ENCODE measurements at regions not wholly inside any gene's neighbourhood (a gene's known extent, or its start where the extent isn't known, plus 50 kb on each side); places are given as distances from the start of the nearest gene placed in this dataset.

DNA sequence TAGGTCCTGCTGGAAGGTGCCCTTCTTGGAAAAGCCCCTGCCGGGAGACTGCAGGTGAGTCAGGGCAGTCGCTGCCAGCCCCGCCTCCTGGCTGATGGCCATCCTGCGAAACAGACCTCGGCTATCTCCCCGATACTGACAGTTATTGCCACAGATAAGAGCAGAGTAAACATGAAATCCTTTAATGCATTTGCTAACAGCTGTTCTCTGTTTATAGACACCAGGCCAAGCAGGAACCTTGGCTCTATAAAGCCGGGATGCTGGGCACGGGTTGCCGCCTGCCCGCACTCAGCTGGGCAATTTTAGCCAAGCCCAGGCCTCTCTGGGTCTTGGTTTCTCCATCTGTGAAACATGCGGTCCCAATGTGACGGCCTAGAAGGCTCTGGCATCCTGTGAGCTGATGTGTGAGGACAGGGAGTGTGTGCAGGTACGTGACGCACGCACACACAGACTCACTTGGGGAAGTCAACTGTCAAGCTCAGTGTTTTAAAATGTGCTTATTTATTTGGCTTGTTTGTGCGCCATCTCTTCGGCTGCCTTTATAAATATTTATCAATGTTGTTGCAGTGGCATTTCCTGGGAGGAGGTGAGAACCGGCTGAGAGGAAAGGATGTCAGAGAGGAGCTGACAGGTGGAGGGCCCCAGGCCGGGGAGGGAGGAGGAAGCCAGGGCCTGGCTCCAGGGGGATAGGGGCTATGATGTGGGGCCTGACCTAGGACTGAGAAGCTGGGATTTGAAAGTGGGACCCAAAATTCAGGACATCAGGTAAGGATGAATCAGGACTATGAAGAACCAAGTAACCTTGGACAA lies 50.8 kb upstream of the PRR23E start:
- 84% methylated on average over 17 of the region's 19 CpGs for WGBS (ENCODE audit: insufficient coverage)
- TF ChIP-seq, protein P1, sequence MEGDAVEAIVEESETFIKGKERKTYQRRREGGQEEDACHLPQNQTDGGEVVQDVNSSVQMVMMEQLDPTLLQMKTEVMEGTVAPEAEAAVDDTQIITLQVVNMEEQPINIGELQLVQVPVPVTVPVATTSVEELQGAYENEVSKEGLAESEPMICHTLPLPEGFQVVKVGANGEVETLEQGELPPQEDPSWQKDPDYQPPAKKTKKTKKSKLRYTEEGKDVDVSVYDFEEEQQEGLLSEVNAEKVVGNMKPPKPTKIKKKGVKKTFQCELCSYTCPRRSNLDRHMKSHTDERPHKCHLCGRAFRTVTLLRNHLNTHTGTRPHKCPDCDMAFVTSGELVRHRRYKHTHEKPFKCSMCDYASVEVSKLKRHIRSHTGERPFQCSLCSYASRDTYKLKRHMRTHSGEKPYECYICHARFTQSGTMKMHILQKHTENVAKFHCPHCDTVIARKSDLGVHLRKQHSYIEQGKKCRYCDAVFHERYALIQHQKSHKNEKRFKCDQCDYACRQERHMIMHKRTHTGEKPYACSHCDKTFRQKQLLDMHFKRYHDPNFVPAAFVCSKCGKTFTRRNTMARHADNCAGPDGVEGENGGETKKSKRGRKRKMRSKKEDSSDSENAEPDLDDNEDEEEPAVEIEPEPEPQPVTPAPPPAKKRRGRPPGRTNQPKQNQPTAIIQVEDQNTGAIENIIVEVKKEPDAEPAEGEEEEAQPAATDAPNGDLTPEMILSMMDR (IDR thresholded peaks at IDR 0.05) = no peak
- Histone ChIP-seq H3K9ac (ENCODE audit: insufficient read depth, low read length, poor library complexity, severe bottlenecking) (no peak overlapping the region), H3K27ac (ENCODE audit: low read depth in 1 of 2, low read length in 2 of 2) (no peak overlapping the region), H3K4me1 (ENCODE audit: control insufficient read depth in 1 of 2, insufficient read depth in 2 of 2, low read length in 2 of 2) (no peaks in the 10 kb centered on the region), H3K79me2 (ENCODE audit: insufficient read depth, low read length) (no peaks in the 10 kb centered on the region), H3K4me2 (replicated peaks; ENCODE audit: extremely low read depth, low read length, poor library complexity, severe bottlenecking) (no peak overlapping the region), H3K27me3 (ENCODE audit: control insufficient read depth in 2 of 2, insufficient read depth in 2 of 2, low read length in 2 of 2) (peaks cover 0 to under 1% of the 10 kb centered on the region in 2 donors), H3K36me3 (replicated peaks in 1 of 2; ENCODE audit: control insufficient read depth in 1 of 2, insufficient read depth in 2 of 2, low read length in 2 of 2) (no peaks in the 10 kb centered on the region), H4K20me1 (ENCODE audit: insufficient read depth, low read length) (no peaks in the 10 kb centered on the region), H3K9me3 (replicated peaks in 1 of 2; ENCODE audit: control insufficient read depth in 1 of 2, insufficient read depth in 1 of 2, low read length in 2 of 2) (no peaks in the 10 kb centered on the region), H2AFZ (ENCODE audit: insufficient read depth, low read depth, low read length, poor library complexity, severe bottlenecking) (no peak overlapping the region), H3K4me3 (replicated peaks in 1 of 3; ENCODE audit: low read depth in 2 of 3, low read length in 3 of 3) (no peak overlapping the region)
- no peak overlapping the region for H3K27ac Mint-ChIP-seq
- peaks cover 1 to 12% (median 9%) of the 10 kb centered on the region in 3 donors for H3K27me3 Mint-ChIP-seq (ENCODE audit: low read depth in 3 of 3)
- no peaks in the 10 kb centered on the region for H3K36me3 Mint-ChIP-seq
- intact Hi-C loops (cut with micrococcal nuclease) = no loop called here
- H3K9me3 Mint-ChIP-seq = peaks cover 1 to 6% (median 4%) of the 10 kb centered on the region in 7 donors
- H3K4me3 Mint-ChIP-seq = no peak overlapping the region
- no peak for DNase-seq
- no peaks in the 10 kb centered on the region for H3K4me1 Mint-ChIP-seq

All from CD14-positive monocyte (primary cell).